Frontal cortex (tissue), 3 donors: ENCODE measurements at regions not wholly inside any gene's neighbourhood (a gene's known extent, or its start where the extent isn't known, plus 50 kb on each side); places are given as distances from the start of the nearest gene placed in this dataset.

ENCODE experiments used
- DNase-seq, 2 donors: peaks; one replicate each; pipeline ENCODE4 v3.0.0; 2012; ENCODE audit warnings: low spot score in 2 of 2
- FAIRE-seq: peaks from 2 replicates; lab custom pipeline; 2012; peaks lifted over from hg19 to GRCh38; lab: Jason Lieb, UNC
- donor health status: control.
- donor health status: control.
- donor health status: control.

DNA sequence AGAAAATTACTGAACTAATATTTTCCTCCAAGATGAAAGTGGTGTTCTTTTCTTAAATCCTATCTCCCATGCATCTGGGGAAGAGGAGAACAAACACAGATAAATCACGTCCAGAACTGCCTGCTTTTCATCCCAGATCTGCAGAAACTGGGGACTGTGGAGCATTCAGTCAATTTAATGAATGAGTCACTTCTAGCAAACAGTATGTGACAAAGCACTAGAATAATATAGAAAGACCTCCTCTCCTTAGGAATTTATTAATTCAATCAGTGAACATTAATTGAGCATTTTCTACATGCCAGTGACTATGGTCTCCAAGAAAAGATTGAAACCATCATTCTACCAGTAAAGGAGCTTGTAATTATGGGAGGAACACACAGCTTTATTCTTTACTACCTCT is 693.4 kb upstream of the ID2 start:
- no peak for FAIRE-seq

DNA sequence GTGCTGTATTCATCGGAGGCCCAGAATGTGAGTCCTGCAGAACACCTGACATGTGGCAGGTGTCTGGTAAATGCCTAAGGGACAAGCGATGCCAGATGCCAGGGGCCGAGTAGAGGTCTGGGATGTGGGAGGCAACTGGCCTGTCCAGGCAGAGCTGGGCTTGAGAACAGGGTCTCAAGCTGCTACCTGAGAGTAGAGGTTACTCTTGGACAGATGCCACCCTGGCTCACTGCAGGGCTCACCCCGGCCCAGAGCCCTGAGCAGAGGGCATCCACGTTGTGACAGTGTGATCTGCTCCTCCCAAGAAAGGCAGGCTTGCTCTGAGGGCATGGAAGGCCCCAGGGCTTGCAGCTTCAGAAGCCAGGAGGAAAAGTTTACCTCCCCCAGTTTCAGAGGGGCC is 692.0 kb upstream of the ID2 start:
- FAIRE-seq (no peak), DNase-seq (no peak)

More for the DNA sequence above, 693.4 kb upstream of the ID2 start:
- no peak for DNase-seq

DNA sequence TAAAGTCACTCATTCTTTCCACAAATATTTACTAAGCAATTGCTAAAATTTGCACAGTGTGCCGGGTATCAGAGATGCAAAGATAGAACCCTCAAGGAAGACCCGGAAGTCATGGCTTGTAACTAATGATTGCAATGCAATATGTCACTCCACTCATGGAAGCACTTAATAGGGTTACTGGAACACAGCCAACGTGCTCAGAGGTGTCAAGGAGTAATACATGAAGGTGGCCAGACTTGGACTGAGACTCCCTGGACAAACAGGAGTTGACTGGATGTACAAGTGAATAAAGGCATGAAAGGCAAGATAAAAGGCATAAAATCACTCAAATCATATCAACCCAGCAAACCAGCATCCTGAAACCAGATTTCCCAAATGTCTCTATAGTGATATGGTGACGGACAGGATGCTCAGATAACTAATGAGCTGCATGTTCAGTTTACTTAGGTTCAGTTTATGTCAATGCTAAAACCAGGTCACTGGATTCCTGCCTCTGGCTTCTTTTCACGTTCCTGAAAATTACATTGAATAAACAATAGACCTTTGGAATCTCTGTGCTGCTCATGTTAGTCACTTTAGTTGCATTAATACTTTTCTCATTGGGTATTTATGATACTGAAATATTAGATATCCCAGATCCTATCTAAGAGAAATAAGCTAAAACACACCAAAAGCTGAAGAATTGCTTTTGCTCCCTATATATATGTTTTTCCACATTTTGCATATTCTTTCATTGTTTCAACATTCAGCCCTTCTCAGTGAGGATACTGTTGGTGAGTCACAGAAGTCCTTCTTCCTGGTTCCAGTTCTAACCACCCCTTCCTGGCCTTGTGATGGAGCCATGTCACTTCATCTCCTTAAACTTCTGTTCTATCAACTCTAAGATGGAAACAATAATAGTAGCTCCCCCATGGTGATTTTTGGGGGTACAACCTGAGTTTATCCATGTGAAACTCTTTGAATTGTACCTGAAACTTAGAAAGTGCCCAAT is 688.9 kb upstream of the ID2 start:
- FAIRE-seq (no peak), DNase-seq (no peak)

DNA sequence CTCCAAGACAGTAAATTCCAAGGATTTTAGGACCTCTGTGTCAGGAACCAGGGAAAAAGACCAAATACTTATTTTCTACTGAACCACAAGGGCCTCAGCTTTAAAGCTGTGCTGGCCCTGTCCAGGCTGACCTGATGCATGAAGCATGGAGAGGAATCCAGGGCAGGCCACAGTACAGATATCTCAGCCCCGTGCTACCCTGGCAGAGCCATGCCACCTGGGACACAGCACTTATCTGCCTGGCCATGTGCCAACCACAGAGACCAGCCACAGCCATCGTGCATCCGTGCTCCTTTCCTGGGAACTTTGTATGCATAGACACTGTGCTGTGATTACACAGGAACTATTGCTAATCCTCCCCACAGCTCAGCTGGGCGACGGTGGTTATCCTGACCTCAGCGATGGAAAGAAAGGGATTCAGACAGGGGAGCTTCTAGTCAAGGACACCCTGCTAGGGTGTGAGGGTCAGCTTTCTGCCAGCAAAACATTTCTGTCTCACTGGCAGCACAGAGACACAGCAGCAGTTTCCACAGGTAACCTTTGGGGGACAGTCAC is 687.4 kb upstream of the ID2 start:
- DNase-seq (no peak), FAIRE-seq (no peak)

DNA sequence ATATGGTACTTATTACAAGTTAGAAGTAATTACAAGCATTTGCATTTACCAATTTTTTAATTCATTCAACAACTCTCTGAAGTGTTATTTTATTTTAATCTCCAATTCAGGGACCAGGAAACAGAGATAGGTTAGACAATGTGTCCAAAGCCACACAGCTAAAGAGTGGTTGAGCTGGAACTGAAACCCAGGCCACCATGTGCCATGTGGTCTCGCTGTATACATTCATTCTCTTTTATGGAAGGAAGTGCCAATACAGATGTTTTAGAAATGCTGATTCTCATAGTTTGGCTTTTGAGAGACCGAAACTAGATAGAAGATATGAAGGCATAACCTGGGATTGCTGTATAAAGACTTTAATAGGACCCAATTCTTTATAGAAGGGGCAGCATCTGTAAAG is 684.6 kb upstream of the ID2 start:
- no peak for FAIRE-seq

DNA sequence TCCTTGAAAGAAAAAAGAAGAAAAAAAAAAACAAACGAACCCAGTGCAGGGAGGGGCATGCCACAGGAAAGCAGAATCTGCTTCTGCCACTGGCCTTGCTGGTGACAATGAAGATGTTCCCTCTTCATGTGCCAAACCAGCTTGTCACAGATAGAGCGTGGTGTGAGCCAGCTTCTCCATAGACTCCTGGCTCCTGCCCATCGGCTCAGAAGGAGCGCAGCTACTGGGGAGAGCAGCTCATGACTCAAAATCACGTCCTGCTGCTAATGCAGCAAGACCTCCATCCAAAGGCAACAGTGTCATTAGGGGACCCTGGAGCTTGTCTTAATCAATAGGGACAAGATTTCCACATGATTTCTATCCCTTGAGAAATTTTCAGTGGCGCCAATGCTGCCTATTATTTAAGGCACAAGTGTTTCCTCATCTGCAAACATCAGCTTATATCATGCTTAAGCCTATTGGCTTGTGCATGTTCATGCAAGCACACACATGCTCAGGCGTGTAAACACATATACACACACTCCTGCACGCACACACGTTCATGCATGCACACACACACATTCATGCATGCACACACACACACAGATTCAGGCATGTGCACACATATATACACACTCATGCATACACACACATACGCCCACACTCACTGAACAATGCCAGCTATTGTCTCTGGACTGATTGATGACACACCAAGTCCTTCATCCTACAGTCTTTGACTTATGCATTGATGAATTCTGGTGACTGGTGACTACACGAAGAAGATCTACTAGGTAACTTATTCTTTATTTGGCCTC is 682.0 kb upstream of the ID2 start:
- FAIRE-seq (no peak), DNase-seq (no peak)

More for the DNA sequence above, 684.6 kb upstream of the ID2 start:
- no peak for DNase-seq

DNA sequence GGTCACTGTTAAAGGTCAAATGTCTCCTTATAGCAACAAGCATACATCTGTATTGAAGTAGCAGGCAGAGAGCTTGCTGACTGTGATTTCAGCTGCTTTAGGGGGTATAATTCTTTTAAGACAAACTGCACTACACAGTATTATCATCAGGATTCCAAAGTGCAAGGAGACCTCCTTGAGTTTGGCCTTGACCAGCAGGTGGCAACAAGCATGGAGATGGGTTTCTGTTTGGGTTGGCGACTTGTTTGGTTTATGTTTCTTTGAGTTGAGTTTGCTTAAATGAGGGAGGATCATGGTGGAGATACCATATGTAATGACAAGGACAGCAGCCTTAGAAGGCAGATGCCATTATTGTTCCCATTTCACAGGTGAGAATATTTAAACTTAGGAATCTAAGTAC is 681.0 kb upstream of the ID2 start:
- no peak for FAIRE-seq

DNA sequence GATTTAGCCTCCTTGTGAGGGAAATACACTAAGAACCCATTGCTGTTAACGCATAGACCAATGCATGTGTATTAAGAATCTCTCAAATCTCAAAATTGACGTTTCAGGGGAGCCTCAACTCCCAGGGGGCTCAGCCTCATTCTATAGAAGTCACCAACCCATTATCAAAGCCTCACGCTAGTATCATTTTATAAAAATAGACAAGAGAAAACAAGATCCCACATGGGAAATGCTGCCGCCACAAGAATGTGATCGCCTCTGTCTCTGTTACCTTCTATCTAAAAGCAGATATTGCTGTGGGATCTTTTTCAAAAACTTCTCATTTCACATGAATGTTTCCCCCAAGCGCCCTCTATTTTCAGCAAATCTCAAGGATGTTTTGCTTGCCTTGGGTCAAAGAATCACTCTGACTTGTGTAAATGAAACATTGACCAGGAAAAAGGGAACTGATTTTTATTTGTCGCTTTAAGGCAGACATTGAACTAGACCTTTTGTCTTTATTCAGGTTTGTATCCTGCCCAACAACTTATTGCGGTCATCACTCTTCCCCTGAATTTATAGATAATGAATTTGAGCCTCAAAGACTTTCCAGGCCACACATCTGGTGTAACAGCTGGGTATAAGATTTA is 679.0 kb upstream of the ID2 start:
- FAIRE-seq (no peak), DNase-seq (no peak)

More for the DNA sequence above, 681.0 kb upstream of the ID2 start:
- DNase-seq = no peak

DNA sequence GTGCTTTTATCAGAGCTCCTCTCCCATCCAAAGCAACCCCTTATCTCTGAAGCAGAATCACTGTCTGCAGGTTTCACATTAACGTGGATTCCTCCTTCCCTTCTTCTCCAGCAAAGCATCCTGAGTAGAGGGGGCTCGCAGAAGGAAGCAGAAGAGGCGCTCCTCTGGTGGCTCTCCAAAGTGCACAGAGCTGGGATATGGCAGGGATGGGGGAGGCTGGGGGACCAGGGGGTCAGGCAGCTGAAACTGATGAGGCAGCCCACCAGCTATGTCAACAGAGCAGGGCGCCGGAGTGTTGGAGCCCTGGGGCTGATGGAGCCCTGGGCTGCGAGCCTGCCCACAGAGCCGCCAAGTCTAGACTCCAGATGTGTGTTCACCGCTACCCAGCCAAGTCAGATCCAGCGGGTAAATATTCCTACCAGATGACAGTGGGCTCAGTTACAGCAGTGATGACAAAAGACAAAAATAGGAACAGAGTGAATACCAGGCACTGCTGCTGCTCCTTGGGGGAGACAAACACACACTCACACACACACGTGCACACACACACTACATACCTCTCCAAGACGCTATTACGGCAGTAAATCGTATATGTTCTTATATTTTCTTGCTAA is 678.3 kb upstream of the ID2 start:
- DNase-seq = peak in 1 of 2 donors; percentile 27

DNA sequence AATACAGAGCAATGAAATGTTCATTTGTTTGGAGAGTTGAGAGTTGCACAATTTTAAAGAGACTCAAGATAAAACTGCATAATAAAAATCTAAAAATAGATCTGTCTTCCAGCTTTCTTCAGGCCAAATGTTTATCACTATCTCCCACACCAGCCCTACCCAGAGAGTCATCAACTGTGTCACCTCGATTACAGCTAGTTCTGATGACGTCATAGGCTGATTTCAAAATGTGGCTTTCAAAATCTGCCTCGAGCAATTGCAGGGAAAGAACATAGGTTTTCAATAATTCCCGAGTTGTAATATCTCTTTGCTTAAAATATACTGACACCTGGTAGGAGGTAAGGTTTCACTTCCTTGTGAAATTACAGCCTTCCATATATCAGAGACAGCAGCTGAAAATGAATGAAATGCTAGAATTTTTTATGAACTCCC is 677.6 kb upstream of the ID2 start:
- DNase-seq (peak in 1 of 2 donors; percentile 65), FAIRE-seq (no peak)

More for the DNA sequence above, 678.3 kb upstream of the ID2 start:
- FAIRE-seq = no peak

DNA sequence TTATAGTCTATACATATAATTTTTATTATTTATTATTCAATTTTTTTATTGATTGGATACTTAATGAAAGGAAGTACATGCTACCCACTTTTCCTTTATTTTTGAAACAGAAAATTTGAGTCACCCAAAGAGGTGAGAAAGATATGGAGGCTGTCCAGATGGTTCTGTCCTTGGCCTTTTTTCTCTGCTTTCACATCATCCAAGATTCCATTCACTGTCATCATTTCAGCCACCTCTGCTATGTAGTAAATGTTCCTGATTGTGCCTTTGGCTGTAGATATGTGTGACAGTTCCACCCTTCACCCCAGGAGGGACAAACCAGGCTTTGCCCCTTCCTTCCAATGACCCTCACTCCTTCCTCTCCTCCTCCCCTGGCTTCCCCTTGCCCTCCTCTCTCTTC is 675.7 kb upstream of the ID2 start:
- FAIRE-seq = no peak
- no peak for DNase-seq

DNA sequence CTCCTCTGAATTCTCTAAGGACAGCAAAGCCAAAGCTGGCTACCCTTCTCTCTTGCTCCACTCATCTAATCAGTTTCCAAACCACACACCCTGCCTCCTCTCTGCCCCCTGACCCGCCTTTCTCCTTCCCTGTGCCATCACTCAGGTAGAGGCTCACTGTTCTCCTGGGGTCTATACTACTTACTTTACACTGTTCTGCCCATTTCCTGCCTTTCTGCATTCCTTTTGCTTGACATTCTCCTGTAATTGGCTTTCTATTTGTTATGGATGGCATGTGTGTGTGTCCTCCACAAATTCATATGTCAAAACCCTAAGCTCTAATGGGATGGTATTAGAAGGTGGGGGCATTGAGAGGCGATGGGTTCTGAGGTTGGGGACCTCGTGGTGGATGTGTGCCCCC is 675.2 kb upstream of the ID2 start:
- no peak for DNase-seq
- FAIRE-seq = no peak

DNA sequence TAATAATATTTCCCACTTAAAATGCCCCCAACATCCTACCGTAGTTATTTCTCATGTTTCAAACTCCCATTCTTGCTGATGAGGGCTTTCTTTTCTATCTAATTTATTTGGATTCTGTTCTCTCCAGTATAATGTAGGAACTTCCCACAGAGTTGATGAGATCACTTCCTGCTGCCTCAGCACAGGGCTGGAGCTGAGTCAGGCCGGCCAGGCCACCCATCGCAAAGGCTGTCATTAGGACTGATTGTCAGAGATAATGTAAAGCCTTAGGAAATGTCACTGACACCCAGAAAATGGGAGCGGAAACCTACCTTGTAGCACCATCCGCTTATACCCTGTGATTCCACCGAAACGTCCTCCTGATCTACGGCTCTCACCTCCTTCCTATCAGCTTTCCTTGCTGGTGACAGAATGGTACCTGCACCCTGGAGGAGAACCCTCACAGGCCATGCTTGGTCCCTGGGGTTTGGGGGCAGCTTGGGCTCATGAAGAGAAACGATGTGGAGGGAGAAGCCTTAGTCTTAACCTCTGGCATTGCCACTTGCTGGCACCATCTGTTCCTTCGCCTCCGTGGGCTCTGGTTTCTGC is 672.8 kb upstream of the ID2 start:
- FAIRE-seq (no peak), DNase-seq (no peak)

DNA sequence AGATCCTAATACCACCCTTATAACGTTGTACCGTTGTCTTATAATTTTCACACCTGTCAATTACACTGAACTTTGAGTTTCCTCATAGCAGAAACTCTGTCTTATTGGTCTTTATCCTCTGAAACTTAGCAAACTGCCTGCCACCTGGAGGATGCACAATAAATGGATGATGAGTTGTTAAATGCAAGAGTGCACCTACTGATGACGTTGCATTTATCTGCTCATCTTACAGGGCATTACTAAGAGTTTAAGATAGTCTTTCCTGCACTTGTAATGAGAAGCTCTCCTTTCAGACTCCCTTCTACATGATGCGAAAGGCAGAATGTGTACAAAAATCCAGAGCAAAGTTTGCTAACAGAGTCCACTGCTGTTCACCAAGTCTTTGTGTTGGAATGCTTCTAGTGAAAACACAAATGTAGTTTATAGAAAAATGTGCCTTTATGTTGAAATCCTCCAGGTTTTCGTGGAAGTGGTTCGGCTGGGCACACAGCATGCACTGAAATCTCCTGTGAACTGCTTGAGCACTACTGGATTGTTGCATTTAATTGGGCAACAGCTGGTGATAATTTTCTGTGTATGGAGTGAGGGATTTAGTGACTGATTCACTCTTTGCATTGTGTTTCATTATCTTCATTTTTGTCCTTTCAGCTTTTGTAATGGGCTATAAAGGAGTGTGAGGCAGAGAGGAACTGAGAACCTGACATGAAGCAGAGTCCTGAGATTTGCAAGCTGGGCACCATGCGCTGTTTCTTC is 665.8 kb upstream of the ID2 start:
- DNase-seq (no peak), FAIRE-seq (no peak)

DNA sequence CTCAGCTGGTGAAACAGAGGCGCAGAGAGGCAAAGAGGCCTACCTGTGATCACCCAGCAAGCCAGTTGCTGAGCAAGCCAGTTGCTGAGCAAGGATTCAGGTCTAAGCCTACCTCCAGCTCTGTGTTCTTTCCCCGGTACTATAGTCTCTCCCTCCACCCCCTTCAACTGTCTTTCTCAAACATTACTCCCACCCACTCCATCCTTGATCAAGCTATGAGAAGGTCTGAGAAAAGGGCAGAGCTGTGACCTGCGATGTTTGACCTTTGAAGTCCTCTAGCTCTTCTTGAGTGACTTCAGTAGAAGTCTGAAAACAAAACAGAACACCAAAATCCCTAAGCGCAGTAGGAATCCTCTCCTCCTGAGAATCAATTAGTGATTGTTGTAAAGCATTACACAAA is 665.2 kb upstream of the ID2 start:
- DNase-seq (no peak), FAIRE-seq (no peak)

DNA sequence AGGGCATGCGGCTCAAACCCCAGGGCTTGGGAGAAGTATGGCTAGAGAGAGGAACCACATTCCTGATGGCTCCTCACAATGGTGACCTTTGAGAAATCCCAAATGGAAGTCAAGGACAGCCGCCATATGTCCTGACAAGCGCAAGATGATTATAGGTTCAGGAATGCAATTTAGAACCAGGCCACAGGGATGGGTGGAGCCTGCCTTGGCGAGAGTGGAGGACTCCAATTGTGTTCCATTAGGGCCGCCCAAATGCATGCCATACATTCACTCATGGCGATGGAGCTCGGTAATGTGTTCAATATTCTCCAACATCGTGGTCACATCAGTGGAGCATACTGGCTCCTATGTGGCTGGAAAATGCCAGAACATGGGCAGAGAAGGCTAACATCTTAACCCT is 662.9 kb upstream of the ID2 start:
- FAIRE-seq = no peak

DNA sequence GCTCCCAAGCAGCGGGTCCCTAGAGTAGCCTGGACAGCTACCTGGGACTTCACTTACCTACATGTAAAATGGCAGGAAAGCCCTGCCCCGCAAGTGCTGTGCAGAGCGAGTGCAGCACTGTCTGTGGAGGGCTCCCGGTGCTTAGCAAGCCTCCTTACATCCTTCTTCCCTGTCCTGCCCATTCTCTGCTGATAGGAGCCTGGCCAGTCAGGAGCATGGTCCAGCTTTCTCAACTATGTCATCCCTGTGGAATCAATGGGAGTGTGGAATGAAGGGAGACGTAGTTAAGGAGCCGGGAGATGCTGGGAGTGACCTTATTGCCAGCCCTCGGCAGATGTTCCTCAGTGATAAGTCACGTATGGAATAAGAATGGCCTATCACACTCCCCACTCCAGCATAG is 661.9 kb upstream of the ID2 start:
- FAIRE-seq (no peak), DNase-seq (no peak)

More for the DNA sequence above, 662.9 kb upstream of the ID2 start:
- DNase-seq = no peak

DNA sequence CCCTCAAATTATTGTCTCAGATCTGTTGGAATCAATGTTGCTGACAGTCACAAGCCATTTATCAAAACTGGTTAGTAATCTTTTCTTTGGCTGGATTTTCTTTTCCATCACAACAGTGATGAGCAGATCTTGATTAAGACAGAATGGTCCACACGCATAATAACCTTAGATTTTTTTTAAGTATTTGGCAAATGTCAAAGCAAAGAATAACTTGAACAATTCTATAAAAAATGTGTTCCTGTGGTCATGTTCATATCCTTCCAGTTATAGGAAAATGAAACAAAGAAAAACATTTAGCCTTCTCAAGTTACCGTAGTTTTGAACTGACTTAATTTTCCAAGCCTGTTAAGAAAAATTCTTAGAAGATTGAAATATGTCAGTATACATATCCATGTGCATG is 659.9 kb upstream of the ID2 start:
- FAIRE-seq (no peak), DNase-seq (no peak)
